Liver (tissue), 7 donors: ENCODE measurements at regions not wholly inside any gene's neighbourhood (a gene's known extent, or its start where the extent isn't known, plus 50 kb on each side); places are given as distances from the start of the nearest gene placed in this dataset.

Source experiments
- DNase-seq: peaks from one replicate; pipeline ENCODE4 v3.0.0-alpha.2; 2017; ENCODE audit warnings: low spot score
- H3K27ac ChIP-seq, 2 donors: one replicate each; pipeline ENCODE4 v1.7.0; 2013; ENCODE audit warnings: inconsistent platforms in 2 of 2, low read length in 2 of 2, control low read depth in 1 of 2, low read depth in 1 of 2, mild to moderate bottlenecking in 1 of 2
- H3K27me3 ChIP-seq, 4 donors: one replicate each; pipeline versions ENCODE4 v1.6.1 to v1.7.0; 2013; ENCODE audit warnings: low read length in 3 of 4, inconsistent platforms in 1 of 4, mild to moderate bottlenecking in 1 of 4, moderate library complexity in 1 of 4; ENCODE audit not compliant: control insufficient read depth in 4 of 4, insufficient read depth in 4 of 4
- H3K36me3 ChIP-seq, 4 donors: one replicate each; pipeline versions ENCODE4 v1.6.1 to v1.7.0; 2013; ENCODE audit warnings: low read length in 3 of 4, mild to moderate bottlenecking in 3 of 4, low read depth in 1 of 4, moderate library complexity in 1 of 4; ENCODE audit not compliant: control insufficient read depth in 4 of 4, insufficient read depth in 3 of 4
- H3K4me1 ChIP-seq, 4 donors: one replicate each; pipeline versions ENCODE4 v1.6.1 to v1.7.0; 2013; ENCODE audit warnings: low read length in 3 of 4, mild to moderate bottlenecking in 3 of 4, moderate library complexity in 1 of 4; ENCODE audit not compliant: control insufficient read depth in 4 of 4, insufficient read depth in 4 of 4
- H3K4me3 ChIP-seq, 3 donors: one replicate each; pipeline versions ENCODE4 v1.6.1 to v1.7.0; 2013; ENCODE audit warnings: low read length in 3 of 3, control low read depth in 1 of 3, low read depth in 1 of 3, mild to moderate bottlenecking in 1 of 3
- H3K9ac ChIP-seq, 2 donors: one replicate each; pipeline ENCODE4 v1.7.0; 2013; ENCODE audit warnings: low read length in 2 of 2, mild to moderate bottlenecking in 2 of 2, moderate library complexity in 2 of 2, control low read depth in 1 of 2, low read depth in 1 of 2
- H3K9me3 ChIP-seq, 4 donors: one replicate each; pipeline versions ENCODE4 v1.6.1 to v1.7.0; 2013; ENCODE audit warnings: low read length in 3 of 4; ENCODE audit not compliant: control insufficient read depth in 4 of 4
- EGR1 ChIP-seq, 2 donors: IDR thresholded peaks; 2 replicates each; pipeline ENCODE4 v1.6.1; 2016 to 2018; ENCODE audit warnings: antibody characterized with exemption in 2 of 2, low read depth in 2 of 2
- FOXA1 ChIP-seq: IDR thresholded peaks from 2 replicates; pipeline ENCODE4 v1.6.1; 2016; ENCODE audit warnings: antibody characterized with exemption
- FOXA2 ChIP-seq: IDR thresholded peaks from 2 replicates; pipeline ENCODE4 v1.6.1; 2016; ENCODE audit warnings: antibody characterized with exemption
- GABPA ChIP-seq, 2 donors: IDR thresholded peaks in 1 of 2; conservative IDR thresholded peaks in 1 of 2; 2 replicates each; pipeline ENCODE4 v1.6.1; 2016; ENCODE audit warnings: antibody characterized with exemption in 2 of 2, mild to moderate bottlenecking in 1 of 2, moderate library complexity in 1 of 2
- HNF4A ChIP-seq, 2 donors: conservative IDR thresholded peaks; 2 replicates each; pipeline ENCODE4 v1.6.1; 2016; ENCODE audit warnings: antibody characterized with exemption in 2 of 2, mild to moderate bottlenecking in 2 of 2
- HNF4G ChIP-seq: IDR thresholded peaks from 2 replicates; pipeline ENCODE4 v1.6.1; 2016; ENCODE audit warnings: antibody characterized with exemption
- JUND ChIP-seq, 2 donors: IDR thresholded peaks; 2 replicates each; pipeline ENCODE4 v1.6.1; 2016; ENCODE audit warnings: antibody characterized with exemption in 2 of 2
- NR2F2 ChIP-seq: IDR thresholded peaks from 2 replicates; pipeline ENCODE4 v1.6.1; 2016; ENCODE audit warnings: antibody characterized with exemption
- RAD21 ChIP-seq, 2 donors: IDR thresholded peaks; 2 replicates each; pipeline ENCODE4 v1.6.1; 2016; ENCODE audit warnings: antibody characterized with exemption in 2 of 2, mild to moderate bottlenecking in 2 of 2
- RXRA ChIP-seq, 2 donors: IDR thresholded peaks; 2 replicates each; pipeline ENCODE4 v1.6.1; 2017 to 2018; ENCODE audit warnings: antibody characterized with exemption in 2 of 2, mild to moderate bottlenecking in 1 of 2
- SP1 ChIP-seq: IDR thresholded peaks from 2 replicates; pipeline ENCODE4 v1.6.1; 2018; ENCODE audit warnings: antibody characterized with exemption, mild to moderate bottlenecking
- YY1 ChIP-seq: IDR thresholded peaks from 2 replicates; pipeline ENCODE4 v1.6.1; 2016; ENCODE audit warnings: antibody characterized with exemption, mild to moderate bottlenecking
- WGBS: extraction: QIAGEN DNeasy Blood & Tissue Kit; methylation state at CpG from one replicate; pipeline ENCODE4 v1.1.7; 2013; 5-methylcytosine and 5-hydroxymethylcytosine counted together
- TF ChIP-seq, protein P1 (sequence below): IDR thresholded peaks from 2 replicates; pipeline ENCODE4 v1.6.1; 2016; ENCODE audit warnings: antibody characterized with exemption
- TF ChIP-seq, protein P2 (sequence below): IDR thresholded peaks from 2 replicates; pipeline ENCODE4 v1.6.1; 2016; ENCODE audit warnings: antibody characterized with exemption
- TF ChIP-seq, protein P3 (sequence below): IDR thresholded peaks from 2 replicates; pipeline ENCODE4 v1.6.1; 2016; ENCODE audit warnings: antibody characterized with exemption, mild to moderate bottlenecking
- TF ChIP-seq, protein P4 (sequence below): IDR thresholded peaks from 2 replicates; pipeline ENCODE4 v1.6.1; 2016; ENCODE audit warnings: antibody characterized with exemption
- donor health status: healthy.
- donor health status: healthy.
- donor health status: healthy.
- donor health status: healthy.

DNA sequence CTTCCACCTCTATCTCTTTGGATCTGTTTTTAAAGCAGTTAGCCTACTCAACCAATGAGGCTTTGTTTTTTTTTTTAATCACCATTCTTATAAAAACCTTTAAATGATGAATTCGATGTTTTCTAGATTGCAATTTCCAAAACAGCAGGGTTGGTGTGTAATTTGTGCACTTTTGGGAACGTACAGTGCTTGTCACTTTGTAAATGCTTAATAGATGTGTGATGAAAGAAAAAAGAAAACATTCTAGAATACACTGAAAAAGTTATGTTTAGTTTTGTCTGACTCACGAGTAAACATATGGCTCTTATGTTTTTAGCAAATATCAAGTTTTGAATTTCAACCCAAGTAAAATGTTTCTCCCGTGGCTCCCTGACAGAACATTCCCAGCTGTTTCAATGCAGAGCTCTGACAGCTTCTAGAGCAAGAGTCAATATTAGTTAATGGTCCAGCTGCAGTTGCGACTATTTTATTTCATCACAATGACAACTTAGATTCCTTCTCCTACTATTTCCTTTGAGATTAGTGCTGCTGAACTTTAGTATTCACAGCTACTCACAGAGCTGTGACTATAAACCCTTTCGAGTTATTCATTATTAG, 362.5 kb upstream of the ADAMTS5 start:
- no peak for DNase-seq
- no peak overlapping the region for H3K9ac ChIP-seq
- TF ChIP-seq HNF4G, result no peak
- no peak for TF ChIP-seq HNF4A (conservative IDR thresholded peaks at IDR 0.05)
- TF ChIP-seq RAD21 (IDR thresholded peaks at IDR 0.05), result no peak
- TF ChIP-seq YY1, result no peak
- no peak for TF ChIP-seq SP1
- no peak for TF ChIP-seq FOXA1
- no peaks in the 10 kb centered on the region for H3K36me3 ChIP-seq
- 46% methylated on average over 6 of the region's 6 CpGs for WGBS
- no peak overlapping the region for H3K27ac ChIP-seq
- H3K4me3 ChIP-seq, result no peak overlapping the region
- H3K27me3 ChIP-seq, result no peaks in the 10 kb centered on the region
- H3K4me1 ChIP-seq, result no peaks in the 10 kb centered on the region
- no peaks in the 10 kb centered on the region for H3K9me3 ChIP-seq

DNA sequence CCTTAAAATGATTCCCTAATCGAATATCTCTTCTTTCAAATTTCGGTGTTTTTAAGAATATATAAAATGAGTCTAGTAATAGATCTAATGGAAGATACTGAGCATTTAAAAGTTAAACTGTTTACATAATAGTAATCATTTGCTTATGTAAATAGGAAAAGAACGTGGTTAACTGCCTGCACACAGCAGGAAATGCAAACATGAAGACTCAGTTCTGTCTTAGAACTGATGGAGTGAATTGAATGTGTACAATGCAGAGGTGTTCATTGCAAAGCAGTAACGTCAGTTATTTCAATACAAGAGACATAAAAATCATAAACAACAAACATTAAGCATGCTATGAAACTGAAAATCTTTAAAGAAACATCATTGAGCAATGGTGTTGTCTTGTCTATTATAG, 359.4 kb upstream of the ADAMTS5 start:
- Histone ChIP-seq H3K9me3 (no peaks in the 10 kb centered on the region), H3K4me1 (no peaks in the 10 kb centered on the region), H3K27ac (no peak overlapping the region), H3K4me3 (no peak overlapping the region), H3K27me3 (no peaks in the 10 kb centered on the region), H3K9ac (no peak overlapping the region), H3K36me3 (no peaks in the 10 kb centered on the region)
- no peak for TF ChIP-seq YY1
- TF ChIP-seq, protein P1, sequence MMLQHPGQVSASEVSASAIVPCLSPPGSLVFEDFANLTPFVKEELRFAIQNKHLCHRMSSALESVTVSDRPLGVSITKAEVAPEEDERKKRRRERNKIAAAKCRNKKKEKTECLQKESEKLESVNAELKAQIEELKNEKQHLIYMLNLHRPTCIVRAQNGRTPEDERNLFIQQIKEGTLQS, result no peak
- TF ChIP-seq EGR1 (IDR thresholded peaks at IDR 0.05; ENCODE audit: low read depth in 2 of 2), result no peak
- TF ChIP-seq SP1, result no peak
- no peak for TF ChIP-seq RXRA (IDR thresholded peaks at IDR 0.05)
- no peak for TF ChIP-seq RAD21 (IDR thresholded peaks at IDR 0.05)
- TF ChIP-seq, protein P2, sequence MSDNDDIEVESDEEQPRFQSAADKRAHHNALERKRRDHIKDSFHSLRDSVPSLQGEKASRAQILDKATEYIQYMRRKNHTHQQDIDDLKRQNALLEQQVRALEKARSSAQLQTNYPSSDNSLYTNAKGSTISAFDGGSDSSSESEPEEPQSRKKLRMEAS, result no peak
- no peak for DNase-seq
- WGBS, result 23% methylated on average over 4 of the region's 4 CpGs

DNA sequence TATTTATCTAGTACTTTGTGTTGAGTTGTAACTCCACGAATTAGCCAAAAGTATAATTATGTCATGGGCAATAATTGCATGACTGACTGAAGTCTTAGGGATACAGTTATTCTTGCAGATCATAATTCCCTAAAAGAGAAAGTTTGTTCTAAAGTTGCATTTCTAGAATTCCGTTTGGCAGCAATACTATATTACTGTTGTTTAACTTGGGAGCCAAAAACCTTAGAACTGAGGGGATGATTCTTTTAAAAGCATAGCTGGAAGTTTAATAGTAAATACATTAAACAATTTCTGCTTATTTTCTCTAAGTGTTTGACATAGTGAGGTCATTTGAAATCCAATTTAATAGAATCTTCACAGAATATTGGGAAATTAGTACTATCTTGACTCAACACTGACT, 356.4 kb upstream of the ADAMTS5 start:
- 57% methylated on average over 2 of the region's 2 CpGs for WGBS
- no peak overlapping the region for H3K27ac ChIP-seq
- H3K4me1 ChIP-seq, result no peaks in the 10 kb centered on the region
- H3K36me3 ChIP-seq, result no peaks in the 10 kb centered on the region
- H3K4me3 ChIP-seq, result no peak overlapping the region
- H3K9me3 ChIP-seq, result no peaks in the 10 kb centered on the region
- H3K9ac ChIP-seq, result no peak overlapping the region
- TF ChIP-seq YY1, result no peak
- TF ChIP-seq HNF4A (conservative IDR thresholded peaks at IDR 0.05), result no peak
- TF ChIP-seq JUND (IDR thresholded peaks at IDR 0.05), result no peak
- no peak for TF ChIP-seq FOXA2
- TF ChIP-seq NR2F2, result no peak
- TF ChIP-seq, protein P3, sequence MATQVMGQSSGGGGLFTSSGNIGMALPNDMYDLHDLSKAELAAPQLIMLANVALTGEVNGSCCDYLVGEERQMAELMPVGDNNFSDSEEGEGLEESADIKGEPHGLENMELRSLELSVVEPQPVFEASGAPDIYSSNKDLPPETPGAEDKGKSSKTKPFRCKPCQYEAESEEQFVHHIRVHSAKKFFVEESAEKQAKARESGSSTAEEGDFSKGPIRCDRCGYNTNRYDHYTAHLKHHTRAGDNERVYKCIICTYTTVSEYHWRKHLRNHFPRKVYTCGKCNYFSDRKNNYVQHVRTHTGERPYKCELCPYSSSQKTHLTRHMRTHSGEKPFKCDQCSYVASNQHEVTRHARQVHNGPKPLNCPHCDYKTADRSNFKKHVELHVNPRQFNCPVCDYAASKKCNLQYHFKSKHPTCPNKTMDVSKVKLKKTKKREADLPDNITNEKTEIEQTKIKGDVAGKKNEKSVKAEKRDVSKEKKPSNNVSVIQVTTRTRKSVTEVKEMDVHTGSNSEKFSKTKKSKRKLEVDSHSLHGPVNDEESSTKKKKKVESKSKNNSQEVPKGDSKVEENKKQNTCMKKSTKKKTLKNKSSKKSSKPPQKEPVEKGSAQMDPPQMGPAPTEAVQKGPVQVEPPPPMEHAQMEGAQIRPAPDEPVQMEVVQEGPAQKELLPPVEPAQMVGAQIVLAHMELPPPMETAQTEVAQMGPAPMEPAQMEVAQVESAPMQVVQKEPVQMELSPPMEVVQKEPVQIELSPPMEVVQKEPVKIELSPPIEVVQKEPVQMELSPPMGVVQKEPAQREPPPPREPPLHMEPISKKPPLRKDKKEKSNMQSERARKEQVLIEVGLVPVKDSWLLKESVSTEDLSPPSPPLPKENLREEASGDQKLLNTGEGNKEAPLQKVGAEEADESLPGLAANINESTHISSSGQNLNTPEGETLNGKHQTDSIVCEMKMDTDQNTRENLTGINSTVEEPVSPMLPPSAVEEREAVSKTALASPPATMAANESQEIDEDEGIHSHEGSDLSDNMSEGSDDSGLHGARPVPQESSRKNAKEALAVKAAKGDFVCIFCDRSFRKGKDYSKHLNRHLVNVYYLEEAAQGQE, result no peak
- TF ChIP-seq, protein P4, sequence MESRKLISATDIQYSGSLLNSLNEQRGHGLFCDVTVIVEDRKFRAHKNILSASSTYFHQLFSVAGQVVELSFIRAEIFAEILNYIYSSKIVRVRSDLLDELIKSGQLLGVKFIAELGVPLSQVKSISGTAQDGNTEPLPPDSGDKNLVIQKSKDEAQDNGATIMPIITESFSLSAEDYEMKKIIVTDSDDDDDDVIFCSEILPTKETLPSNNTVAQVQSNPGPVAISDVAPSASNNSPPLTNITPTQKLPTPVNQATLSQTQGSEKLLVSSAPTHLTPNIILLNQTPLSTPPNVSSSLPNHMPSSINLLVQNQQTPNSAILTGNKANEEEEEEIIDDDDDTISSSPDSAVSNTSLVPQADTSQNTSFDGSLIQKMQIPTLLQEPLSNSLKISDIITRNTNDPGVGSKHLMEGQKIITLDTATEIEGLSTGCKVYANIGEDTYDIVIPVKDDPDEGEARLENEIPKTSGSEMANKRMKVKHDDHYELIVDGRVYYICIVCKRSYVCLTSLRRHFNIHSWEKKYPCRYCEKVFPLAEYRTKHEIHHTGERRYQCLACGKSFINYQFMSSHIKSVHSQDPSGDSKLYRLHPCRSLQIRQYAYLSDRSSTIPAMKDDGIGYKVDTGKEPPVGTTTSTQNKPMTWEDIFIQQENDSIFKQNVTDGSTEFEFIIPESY, result no peak
- TF ChIP-seq GABPA (IDR thresholded peaks at IDR 0.05 in 1 of 2, conservative IDR thresholded peaks at IDR 0.05 in 1 of 2), result no peak
- TF ChIP-seq EGR1 (IDR thresholded peaks at IDR 0.05; ENCODE audit: low read depth in 2 of 2), result no peak
- no peaks in the 10 kb centered on the region for H3K27me3 ChIP-seq
- DNase-seq, result no peak
